K562 (cell line): ENCODE measurements at regions not wholly inside any gene's neighbourhood (a gene's known extent, or its start where the extent isn't known, plus 50 kb on each side); places are given as distances from the start of the nearest gene placed in this dataset.

ENCODE experiments used
- ATAC-seq: fragments of 200-7000 bp; cut with Tn5 transposase; 3 replicates; pipeline ENCODE4 v1.9.1; 2020; ENCODE audit warnings: moderate library complexity
- BruUV-seq: library from RNA; stranded (reverse); fragments of 400-500 nt; replicated peaks from 2 replicates; lab custom pipeline; 2021; lab: Mats Ljungman, UMichigan
- CTCF ChIA-PET: fragments of 300-600 bp; formaldehyde crosslinking; extraction: SDS; loops from one replicate; lab custom pipeline; 2021; ENCODE audit warnings: low intra/inter-chr PET ratio; lab: Yijun Ruan, JAX
- POLR2A ChIA-PET: fragments of 300-600, 350-650 bp; sonication (Branson Sonifier 250); formaldehyde crosslinking; extraction: SDS; loops from one replicate; lab custom pipeline; 2021; ENCODE audit warnings: antibody characterized with exemption, inconsistent platforms; lab: Yijun Ruan, JAX
- DNase-seq, 4 experiments: peaks; one replicate each; pipeline versions ENCODE4 v3.0.0 to v3.0.0-alpha.2; 2011 to 2018; ENCODE audit warnings: low spot score in 3 of 4, mixed read lengths in 3 of 4; ENCODE audit errors: extremely low read depth in 1 of 4
- FAIRE-seq: peaks from 2 replicates; lab custom pipeline; 2011; peaks lifted over from hg19 to GRCh38; lab: Jason Lieb, UNC
- H2AFZ ChIP-seq: 2 replicates; pipeline ENCODE4 v1.6.0; 2011; ENCODE audit warnings: low read depth, low read length, control low read depth, inconsistent platforms
- H3K27ac ChIP-seq: fragments of 200-600 bp; 3 replicates; pipeline ENCODE4 v1.8.0; 2011; ENCODE audit warnings: low read depth, mild to moderate bottlenecking, control low read depth, inconsistent platforms, low read length, moderate library complexity, mixed read lengths; ENCODE audit errors: extremely low read depth
- H3K27me3 ChIP-seq, 2 experiments: fragments of 300-600 bp in 1 of 2; 2 replicates in 1 of 2; 3 replicates in 1 of 2; pipeline versions ENCODE4 v1.6.0 to v1.8.0; 2011; ENCODE audit warnings: inconsistent platforms in 2 of 2, low read length in 2 of 2, mild to moderate bottlenecking in 1 of 2, mixed read lengths in 1 of 2, moderate library complexity in 1 of 2; ENCODE audit not compliant: control insufficient read depth in 2 of 2, insufficient read depth in 2 of 2
- H3K36me3 ChIP-seq: fragments of 300-600 bp; 3 replicates; pipeline ENCODE4 v1.8.0; 2011; ENCODE audit warnings: mild to moderate bottlenecking, low read length, inconsistent platforms; ENCODE audit not compliant: control insufficient read depth, insufficient read depth
- H3K4me1 ChIP-seq, 2 experiments: fragments of 200-600 bp in 1 of 2; replicated peaks in 1 of 2; 2 replicates in 1 of 2; 3 replicates in 1 of 2; pipeline versions ENCODE4 v1.5.1 to v1.8.0; 2011; ENCODE audit warnings: inconsistent platforms in 2 of 2, low read length in 2 of 2, mild to moderate bottlenecking in 1 of 2, mixed read lengths in 1 of 2, moderate library complexity in 1 of 2; ENCODE audit not compliant: control insufficient read depth in 2 of 2, insufficient read depth in 2 of 2
- H3K4me2 ChIP-seq: 2 replicates; pipeline ENCODE4 v1.6.1; 2011; ENCODE audit warnings: low read length, control low read depth, inconsistent platforms, mixed read lengths; ENCODE audit not compliant: insufficient read depth
- H3K4me3 ChIP-seq: fragments of 200-600 bp; sonication (generic), shearing (Covaris generic); 2 replicates; pipeline ENCODE4 v1.5.1; 2016; ENCODE audit warnings: control low read depth, inconsistent platforms
- H3K79me2 ChIP-seq: fragments of 200-600 bp; 3 replicates; pipeline ENCODE4 v1.8.0; 2011; ENCODE audit warnings: low read length, inconsistent platforms; ENCODE audit not compliant: control insufficient read depth, insufficient read depth
- H3K9ac ChIP-seq, 2 experiments: 2 replicates each; pipeline versions ENCODE4 v1.6.0 to v1.6.1; 2011; ENCODE audit warnings: low read depth in 2 of 2, low read length in 2 of 2, control low read depth in 1 of 2, inconsistent platforms in 1 of 2, mild to moderate bottlenecking in 1 of 2, mixed read lengths in 1 of 2; ENCODE audit not compliant: insufficient read depth in 1 of 2
- H3K9me1 ChIP-seq: one replicate; pipeline ENCODE4 v1.6.0; 2011; ENCODE audit warnings: inconsistent platforms, mild to moderate bottlenecking, low read length, moderate library complexity; ENCODE audit not compliant: control insufficient read depth, insufficient read depth
- H3K9me3 ChIP-seq: replicated peaks from 2 replicates; pipeline ENCODE4 v1.5.1; 2011; ENCODE audit warnings: low read depth, low read length, inconsistent platforms; ENCODE audit not compliant: control insufficient read depth, insufficient read depth
- H4K20me1 ChIP-seq: replicated peaks from 2 replicates; pipeline ENCODE4 v1.6.1; 2011; ENCODE audit warnings: low read length, inconsistent platforms, mixed read lengths; ENCODE audit not compliant: control insufficient read depth, insufficient read depth
- CHD2 ChIP-seq: IDR thresholded peaks from 2 replicates; pipeline ENCODE4 v1.6.1; 2011; ENCODE audit warnings: low read depth, low read length
- ELF2 ChIP-seq: fragments of 250-450 bp; sonication (Bioruptor Pico); IDR thresholded peaks from 2 replicates; pipeline ENCODE4 v1.5.0; 2021; ENCODE audit warnings: mild to moderate bottlenecking
- GABPB2 ChIP-seq: fragments of 250-450 bp; sonication (Bioruptor Pico); conservative IDR thresholded peaks from 2 replicates; pipeline ENCODE4 v1.5.1; 2021; ENCODE audit warnings: mild to moderate bottlenecking
- L3MBTL2 ChIP-seq: fragments of 450-650 bp; IDR thresholded peaks from 2 replicates; pipeline ENCODE4 v1.6.1; 2016; ENCODE audit warnings: mild to moderate bottlenecking, moderate library complexity
- NFXL1 ChIP-seq: fragments of 450-650 bp; formaldehyde crosslinking; IDR thresholded peaks from 2 replicates; pipeline ENCODE4 v1.4.0; 2021; ENCODE audit warnings: mild to moderate bottlenecking
- RBM25 ChIP-seq: fragments of 200-400 bp; formaldehyde crosslinking; IDR thresholded peaks from 2 replicates; pipeline ENCODE4 v1.6.1; 2018; ENCODE audit warnings: low read length, low read depth, moderate library complexity; ENCODE audit not compliant: severe bottlenecking
- TAL1 ChIP-seq: fragments of 450-650 bp; IDR thresholded peaks from 2 replicates; pipeline ENCODE4 v1.6.1; 2016; ENCODE audit warnings: mild to moderate bottlenecking
- TARDBP ChIP-seq: fragments of 450-650 bp; IDR thresholded peaks from 2 replicates; pipeline ENCODE4 v1.6.1; 2016
- THRAP3 ChIP-seq: fragments of 450-650 bp; IDR thresholded peaks from 2 replicates; pipeline ENCODE4 v1.6.1; 2016; ENCODE audit warnings: mild to moderate bottlenecking, inconsistent platforms, borderline replicate concordance
- TSC22D4 ChIP-seq: fragments of 450-650 bp; IDR thresholded peaks from 2 replicates; pipeline ENCODE4 v1.6.1; 2016; ENCODE audit warnings: missing genetic modification characterization, missing biosample characterization, control low read depth
- ZNF212 ChIP-seq: fragments of 450-650 bp; formaldehyde crosslinking; IDR thresholded peaks from 2 replicates; pipeline ENCODE4 v1.4.0; 2020; ENCODE audit warnings: mild to moderate bottlenecking
- ZNF263 ChIP-seq: sonication (generic); formaldehyde crosslinking; IDR thresholded peaks from 2 replicates; pipeline ENCODE4 v1.8.0; 2022; ENCODE audit warnings: mild to moderate bottlenecking, missing genetic modification reagents, borderline replicate concordance
- WGBS: fragments of 100-300 bp; shearing (Covaris generic); methylation state at CpG from one replicate; pipeline ENCODE4 v1.1.6; 2016; ENCODE audit warnings: low coverage, mixed read lengths; ENCODE audit not compliant: insufficient coverage; ENCODE audit errors: missing lambda C conversion rate; 5-methylcytosine and 5-hydroxymethylcytosine counted together
- in situ Hi-C: fragments of 300-500 bp; cut with MboI; formaldehyde crosslinking; loops from 4 replicates; pipeline ENCODE4 v1.15.0; 2018; ENCODE audit warnings: inconsistent platforms, mixed read lengths
- intact Hi-C: fragments of 100-400 bp; cut with micrococcal nuclease; formaldehyde crosslinking; loops from 2 replicates; pipeline ENCODE4 v1.14.2; 2022
- TF ChIP-seq, protein P1 (sequence below), 2 experiments: fragments of 450-650 bp; conservative IDR thresholded peaks; 2 replicates each; pipeline ENCODE4 v1.6.1; 2017; ENCODE audit warnings: mild to moderate bottlenecking in 2 of 2, moderate library complexity in 2 of 2
- TF ChIP-seq, protein P2 (sequence below): fragments of 450-650 bp; formaldehyde crosslinking; IDR thresholded peaks from 2 replicates; pipeline ENCODE4 v1.4.0; 2020; ENCODE audit warnings: mild to moderate bottlenecking, moderate library complexity

DNA sequence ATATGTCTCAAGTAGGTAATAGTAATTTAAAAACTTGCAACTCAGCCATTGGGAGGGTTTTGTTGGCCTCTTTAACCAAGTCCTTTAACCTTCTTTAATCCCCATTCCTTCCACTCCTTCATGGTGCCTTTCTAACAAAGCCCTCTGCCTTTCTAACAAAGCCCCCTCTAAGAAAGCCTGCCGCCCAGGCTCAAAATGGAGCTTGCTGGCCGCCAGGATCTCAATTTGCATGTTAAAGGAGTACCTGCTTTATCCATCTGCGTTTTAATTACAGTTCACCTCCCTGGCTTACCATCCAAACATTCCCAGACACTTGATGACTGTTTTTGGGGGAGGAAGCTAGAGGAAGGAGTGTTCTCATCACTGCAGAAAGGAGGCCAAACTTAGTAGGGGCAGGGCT is 183.4 kb downstream of the PTPN11 start:
- no peaks in the 10 kb centered on the region for H3K36me3 ChIP-seq
- no peaks in the 10 kb centered on the region for H3K9me3 ChIP-seq
- no peak for DNase-seq
- no peak overlapping the region for H3K9ac ChIP-seq
- H3K4me1 ChIP-seq = no peaks in the 10 kb centered on the region
- POLR2A ChIA-PET = interaction anchor here (0.6 to 0.7 kb wide), 2 partner anchors 91 to 878 kb away, joined by 3 read pairs; no protein-coding TSS in a partner anchor
- WGBS = 0% methylated on average over 3 of the region's 3 CpGs
- no peak overlapping the region for H2AFZ ChIP-seq
- TF ChIP-seq, protein P1, sequence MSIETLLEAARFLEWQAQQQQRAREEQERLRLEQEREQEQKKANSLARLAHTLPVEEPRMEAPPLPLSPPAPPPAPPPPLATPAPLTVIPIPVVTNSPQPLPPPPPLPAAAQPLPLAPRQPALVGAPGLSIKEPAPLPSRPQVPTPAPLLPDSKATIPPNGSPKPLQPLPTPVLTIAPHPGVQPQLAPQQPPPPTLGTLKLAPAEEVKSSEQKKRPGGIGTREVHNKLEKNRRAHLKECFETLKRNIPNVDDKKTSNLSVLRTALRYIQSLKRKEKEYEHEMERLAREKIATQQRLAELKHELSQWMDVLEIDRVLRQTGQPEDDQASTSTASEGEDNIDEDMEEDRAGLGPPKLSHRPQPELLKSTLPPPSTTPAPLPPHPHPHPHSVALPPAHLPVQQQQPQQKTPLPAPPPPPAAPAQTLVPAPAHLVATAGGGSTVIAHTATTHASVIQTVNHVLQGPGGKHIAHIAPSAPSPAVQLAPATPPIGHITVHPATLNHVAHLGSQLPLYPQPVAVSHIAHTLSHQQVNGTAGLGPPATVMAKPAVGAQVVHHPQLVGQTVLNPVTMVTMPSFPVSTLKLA (conservative IDR thresholded peaks at IDR 0.05) = no peak
- TF ChIP-seq GABPB2 (CRISPR knock-in tag) = no peak
- TF ChIP-seq, all 486 proteins: peak for 0
- H3K27me3 ChIP-seq = 0 out of 5 replicates have a peak, but pooled peaks cover 0 to 7% of the 10 kb centered on the region in 2 experiments
- intact Hi-C loops (no loop called here), in situ Hi-C loops (no loop called here)
- FAIRE-seq (no peak), ATAC-seq (no peak)
- no peak overlapping the region for H3K27ac ChIP-seq
- H4K20me1 ChIP-seq = no peaks in the 10 kb centered on the region
- no peaks in the 10 kb centered on the region for H3K79me2 ChIP-seq
- H3K4me3 ChIP-seq = no peak overlapping the region
- BruUV-seq = no TSS peak
- no peaks in the 10 kb centered on the region for H3K9me1 ChIP-seq
- CTCF ChIA-PET = no interaction called here
- H3K4me2 ChIP-seq = no peak overlapping the region

DNA sequence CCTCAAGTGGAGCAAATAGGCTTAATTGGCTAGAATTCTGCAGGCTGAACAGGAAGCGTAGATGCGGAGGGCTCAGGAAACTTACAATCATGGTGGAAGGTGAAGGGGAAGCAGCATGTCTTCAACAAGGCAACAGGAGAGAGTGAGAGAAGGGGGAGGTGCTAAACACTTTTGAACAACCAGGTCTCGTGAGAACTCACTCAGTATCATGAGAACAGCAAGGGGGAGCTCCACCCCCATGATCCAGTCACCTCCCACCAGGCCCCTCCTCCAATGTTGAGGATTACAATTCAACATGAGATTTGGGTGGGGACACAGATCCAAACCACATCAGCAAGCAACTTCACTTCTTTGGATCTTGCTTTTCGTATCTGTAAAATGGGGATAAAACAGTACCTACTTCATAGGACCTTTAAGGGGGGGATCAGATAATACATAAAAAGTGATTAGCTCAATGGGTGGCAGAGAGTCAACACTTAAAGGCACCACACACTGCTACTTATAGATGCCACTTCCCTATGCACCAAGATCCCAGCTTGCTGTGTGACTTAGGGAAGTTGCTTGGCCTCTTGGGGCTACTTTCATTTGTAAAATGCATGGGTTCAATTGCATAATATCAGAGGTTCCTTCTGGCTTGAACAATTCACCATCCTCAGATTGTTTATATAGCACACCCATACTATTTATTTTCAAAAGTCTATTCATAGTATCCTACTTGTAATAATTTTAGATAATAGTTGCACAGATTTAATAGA is 184.8 kb upstream of the RPH3A start:
- FAIRE-seq = no peak
- Histone ChIP-seq H3K79me2 (no peaks in the 10 kb centered on the region), H3K4me2 (no peak overlapping the region), H3K4me1 (no peaks in the 10 kb centered on the region), H4K20me1 (no peaks in the 10 kb centered on the region), H3K9me3 (no peaks in the 10 kb centered on the region), H3K36me3 (no peaks in the 10 kb centered on the region), H3K27me3 (peaks cover 2 to 8% of the 10 kb centered on the region in 2 experiments; a peak in 3 of 5 replicates), H2AFZ (no peak overlapping the region), H3K9me1 (no peaks in the 10 kb centered on the region), H3K9ac (no peak overlapping the region), H3K4me3 (no peak overlapping the region), H3K27ac (no peak overlapping the region)
- no TSS peak for BruUV-seq
- WGBS = 0% methylated on average over 4 of the region's 4 CpGs
- intact Hi-C loops = no loop called here
- CTCF ChIA-PET = no interaction called here
- peak in 1 of 4 experiments; percentile 20 for DNase-seq
- in situ Hi-C loops = no loop called here
- peak; percentile 77 for ATAC-seq
- POLR2A ChIA-PET = no interaction called here
- TF ChIP-seq TAL1 (no peak), TSC22D4 (tag) (no peak), L3MBTL2 (peak; percentile 38; the same call in 1 of the 2 replicates), ELF2 (CRISPR knock-in tag) (no peak), TARDBP (no peak), ZNF263 (CRISPR knock-in tag) (no peak), NFXL1 (no peak), CHD2 (peak; percentile 86), ZNF212 (CRISPR knock-in tag) (no peak), RBM25 (peak; percentile 29), THRAP3 (no peak)
- TF ChIP-seq, protein P2, sequence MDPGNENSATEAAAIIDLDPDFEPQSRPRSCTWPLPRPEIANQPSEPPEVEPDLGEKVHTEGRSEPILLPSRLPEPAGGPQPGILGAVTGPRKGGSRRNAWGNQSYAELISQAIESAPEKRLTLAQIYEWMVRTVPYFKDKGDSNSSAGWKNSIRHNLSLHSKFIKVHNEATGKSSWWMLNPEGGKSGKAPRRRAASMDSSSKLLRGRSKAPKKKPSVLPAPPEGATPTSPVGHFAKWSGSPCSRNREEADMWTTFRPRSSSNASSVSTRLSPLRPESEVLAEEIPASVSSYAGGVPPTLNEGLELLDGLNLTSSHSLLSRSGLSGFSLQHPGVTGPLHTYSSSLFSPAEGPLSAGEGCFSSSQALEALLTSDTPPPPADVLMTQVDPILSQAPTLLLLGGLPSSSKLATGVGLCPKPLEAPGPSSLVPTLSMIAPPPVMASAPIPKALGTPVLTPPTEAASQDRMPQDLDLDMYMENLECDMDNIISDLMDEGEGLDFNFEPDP = no peak
